Neutrophil (primary cell): ENCODE measurements at regions not wholly inside any gene's neighbourhood (a gene's known extent, or its start where the extent isn't known, plus 50 kb on each side); places are given as distances from the start of the nearest gene placed in this dataset.

ENCODE experiments used
- H3K27ac ChIP-seq: fragments of 200-600 bp; sonication (generic); 2 replicates; pipeline ENCODE4 v1.5.1; 2016; ENCODE audit warnings: mild to moderate bottlenecking, moderate library complexity
- H3K27me3 ChIP-seq: fragments of 200-600 bp; sonication (generic); 2 replicates; pipeline ENCODE4 v1.6.0; 2016; ENCODE audit warnings: mild to moderate bottlenecking
- H3K36me3 ChIP-seq: fragments of 200-600 bp; sonication (generic); 2 replicates; pipeline ENCODE4 v1.5.1; 2017
- H3K4me1 ChIP-seq, 2 experiments: fragments of 200-600 bp in 1 of 2; sonication (generic) in 1 of 2; 1 replicate in 1 of 2; 2 replicates in 1 of 2; pipeline versions ENCODE4 v1.5.1 to v1.6.1; 2013 to 2016; ENCODE audit warnings: low read depth in 1 of 2, low read length in 1 of 2, mild to moderate bottlenecking in 1 of 2, moderate library complexity in 1 of 2; ENCODE audit not compliant: control insufficient read depth in 1 of 2, insufficient read depth in 1 of 2
- H3K4me3 ChIP-seq, 2 experiments: fragments of 200-600 bp in 1 of 2; sonication (generic) in 1 of 2; 1 replicate in 1 of 2; 2 replicates in 1 of 2; pipeline ENCODE4 v1.5.1; 2013 to 2016; ENCODE audit warnings: low read depth in 1 of 2, low read length in 1 of 2, mild to moderate bottlenecking in 1 of 2, moderate library complexity in 1 of 2
- H3K9me3 ChIP-seq: fragments of 200-600 bp; sonication (generic); 2 replicates; pipeline ENCODE4 v1.5.1; 2016
- CTCF ChIP-seq: fragments of 200-600 bp; sonication (generic); IDR thresholded peaks from 2 replicates; pipeline ENCODE4 v1.5.1; 2016; ENCODE audit warnings: antibody characterized with exemption

- no peaks in the 10 kb centered on the region for H3K4me1 ChIP-seq
- H3K4me3 ChIP-seq: no peak overlapping the region
- H3K36me3 ChIP-seq: no peaks in the 10 kb centered on the region
- no peaks in the 10 kb centered on the region for H3K9me3 ChIP-seq
- no peaks in the 10 kb centered on the region for H3K27me3 ChIP-seq
- TF ChIP-seq CTCF: no peak
- no peak overlapping the region for H3K27ac ChIP-seq
Observed at GRCh38 chr5:62705022-62705421, 126.4 kb downstream of the LRRC70 start.

DNA sequence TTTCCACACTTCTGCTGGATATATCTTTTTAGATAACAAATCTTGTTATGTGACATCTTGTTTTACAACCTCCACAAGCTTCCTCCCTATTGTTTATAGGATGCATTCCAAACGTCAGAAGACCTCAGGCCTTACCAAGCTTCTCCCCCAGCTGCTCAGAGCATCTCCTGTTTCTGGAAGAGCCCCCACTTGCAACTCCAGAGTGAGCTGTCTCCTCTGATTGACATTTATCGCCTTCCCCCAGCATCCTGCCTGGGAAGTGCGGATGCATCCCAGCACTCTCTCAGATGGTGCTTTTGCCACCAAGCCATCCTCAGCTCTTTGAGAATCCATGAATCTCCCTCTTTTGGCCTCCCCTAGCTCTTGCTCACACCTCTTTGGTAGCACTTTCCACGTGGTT lies 123.5 kb downstream of the LRRC70 start:
- Histone ChIP-seq H3K27me3 (no peaks in the 10 kb centered on the region), H3K36me3 (no peaks in the 10 kb centered on the region), H3K9me3 (no peaks in the 10 kb centered on the region), H3K4me3 (no peak overlapping the region), H3K27ac (no peak overlapping the region), H3K4me1 (no peaks in the 10 kb centered on the region)
- no peak for TF ChIP-seq CTCF

DNA sequence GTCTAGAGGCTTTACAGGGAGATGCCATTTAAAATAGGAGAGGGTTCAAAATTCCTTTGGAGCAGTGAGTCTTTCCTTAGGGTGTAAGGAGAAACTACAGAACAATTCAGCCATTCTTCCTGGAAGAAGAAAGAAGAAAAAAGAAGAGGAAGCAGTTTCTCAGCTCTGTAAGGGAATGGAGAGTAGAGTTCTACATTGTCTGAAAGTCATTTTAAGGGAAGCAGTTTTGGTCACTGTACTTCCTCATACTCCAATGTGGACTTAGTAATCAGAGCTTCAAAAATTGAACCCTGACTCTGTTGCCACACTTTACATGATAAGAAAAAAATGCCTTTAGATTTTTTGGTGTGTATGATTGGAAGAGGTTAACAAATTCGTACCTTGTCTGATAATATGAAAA lies 122.4 kb downstream of the LRRC70 start:
- no peak for TF ChIP-seq CTCF
- Histone ChIP-seq H3K4me3 (no peak overlapping the region), H3K4me1 (no peaks in the 10 kb centered on the region), H3K36me3 (no peaks in the 10 kb centered on the region), H3K27me3 (no peaks in the 10 kb centered on the region), H3K9me3 (no peaks in the 10 kb centered on the region), H3K27ac (no peak overlapping the region)

DNA sequence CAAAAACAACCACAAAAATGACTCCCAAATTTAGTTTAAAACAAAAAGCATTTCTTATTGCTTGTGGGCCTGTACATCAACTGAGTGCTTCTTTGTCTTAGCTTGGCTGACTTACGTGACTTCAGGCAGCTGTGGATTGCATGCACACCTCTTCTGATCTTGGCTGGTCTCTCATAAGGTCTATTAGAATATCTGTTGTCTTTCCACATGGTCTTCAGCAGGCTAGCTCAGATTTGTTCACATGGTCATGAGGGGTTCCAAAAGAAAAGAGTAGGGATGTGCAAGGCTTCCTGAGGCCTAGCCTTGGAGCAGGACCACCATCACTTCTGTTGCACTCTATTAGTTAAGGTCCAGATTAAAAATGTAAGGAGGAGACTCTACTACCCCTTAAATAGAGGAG lies 120.1 kb downstream of the LRRC70 start:
- H3K4me1 ChIP-seq: no peaks in the 10 kb centered on the region
- H3K27ac ChIP-seq: no peak overlapping the region
- H3K36me3 ChIP-seq: no peaks in the 10 kb centered on the region
- no peak for TF ChIP-seq CTCF
- no peaks in the 10 kb centered on the region for H3K27me3 ChIP-seq
- no peak overlapping the region for H3K4me3 ChIP-seq
- H3K9me3 ChIP-seq: no peaks in the 10 kb centered on the region

DNA sequence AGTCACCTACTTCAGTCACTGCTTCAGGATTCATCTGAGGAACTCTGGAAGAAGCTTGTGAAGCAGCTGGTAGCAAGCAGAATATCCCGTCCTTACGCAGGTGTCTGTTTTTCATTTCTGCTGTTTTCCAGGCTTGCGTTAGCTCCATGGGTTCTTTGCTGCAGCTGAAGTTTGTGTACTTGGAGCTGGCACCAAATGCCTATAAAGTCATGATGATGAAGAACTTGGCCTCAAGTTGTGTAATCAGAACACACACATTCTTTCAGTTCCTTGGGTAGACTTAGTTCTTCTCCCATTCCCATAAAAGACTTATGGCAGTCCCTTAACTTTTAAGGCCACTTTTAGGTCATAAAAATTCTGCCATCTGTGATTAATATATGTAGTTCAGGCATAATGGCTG lies 116.7 kb downstream of the LRRC70 start:
- no peaks in the 10 kb centered on the region for H3K9me3 ChIP-seq
- TF ChIP-seq CTCF: no peak
- no peak overlapping the region for H3K4me3 ChIP-seq
- no peaks in the 10 kb centered on the region for H3K27me3 ChIP-seq
- H3K4me1 ChIP-seq: peaks cover 4 to 10% of the 10 kb centered on the region in 2 experiments
- H3K27ac ChIP-seq: no peak overlapping the region
- H3K36me3 ChIP-seq: no peaks in the 10 kb centered on the region
